WTC11 (cell line): ENCODE measurements at regions not wholly inside any gene's neighbourhood (a gene's known extent, or its start where the extent isn't known, plus 50 kb on each side); places are given as distances from the start of the nearest gene placed in this dataset.
"Not testable (repeated sequence)": the region's sequence is repeated elsewhere in the genome, so short reads cannot be mapped to it uniquely, and the experiment has no call there.

ENCODE experiments used
- EMX1 ChIP-seq: fragments of 250-450 bp; sonication (Bioruptor Pico); IDR thresholded peaks from 2 replicates; pipeline ENCODE4 v1.8.0; 2021; ENCODE audit warnings: mild to moderate bottlenecking
- JUN ChIP-seq: sonication (generic); formaldehyde crosslinking; IDR thresholded peaks from 2 replicates; pipeline ENCODE4 v1.8.0; 2023; ENCODE audit warnings: mild to moderate bottlenecking, missing genetic modification reagents
- NFE2L1 ChIP-seq: sonication (generic); formaldehyde crosslinking; IDR thresholded peaks from 2 replicates; pipeline ENCODE4 v1.8.1; 2023; ENCODE audit warnings: missing genetic modification reagents
- RELA ChIP-seq: sonication (generic); formaldehyde crosslinking; IDR thresholded peaks from 2 replicates; pipeline ENCODE4 v1.8.1; 2022; ENCODE audit warnings: missing genetic modification reagents, mild to moderate bottlenecking, borderline replicate concordance
- SP1 ChIP-seq: sonication (generic); formaldehyde crosslinking; conservative IDR thresholded peaks from 2 replicates; pipeline ENCODE4 v1.8.1; 2022; ENCODE audit warnings: missing genetic modification reagents
- TF ChIP-seq, protein P1 (sequence below): sonication (generic); formaldehyde crosslinking; IDR thresholded peaks from 2 replicates; pipeline ENCODE4 v1.8.1; 2022; ENCODE audit warnings: mild to moderate bottlenecking, moderate library complexity, missing genetic modification reagents
- TF ChIP-seq, protein P2 (sequence below): fragments of 200-600 bp; IDR thresholded peaks from 2 replicates; pipeline ENCODE4 v1.8.0; 2022; ENCODE audit warnings: antibody characterized with exemption
- TF ChIP-seq, protein P3 (sequence below): sonication (generic); formaldehyde crosslinking; IDR thresholded peaks from 2 replicates; pipeline ENCODE4 v1.8.1; 2023; ENCODE audit warnings: mild to moderate bottlenecking, missing genetic modification reagents

DNA sequence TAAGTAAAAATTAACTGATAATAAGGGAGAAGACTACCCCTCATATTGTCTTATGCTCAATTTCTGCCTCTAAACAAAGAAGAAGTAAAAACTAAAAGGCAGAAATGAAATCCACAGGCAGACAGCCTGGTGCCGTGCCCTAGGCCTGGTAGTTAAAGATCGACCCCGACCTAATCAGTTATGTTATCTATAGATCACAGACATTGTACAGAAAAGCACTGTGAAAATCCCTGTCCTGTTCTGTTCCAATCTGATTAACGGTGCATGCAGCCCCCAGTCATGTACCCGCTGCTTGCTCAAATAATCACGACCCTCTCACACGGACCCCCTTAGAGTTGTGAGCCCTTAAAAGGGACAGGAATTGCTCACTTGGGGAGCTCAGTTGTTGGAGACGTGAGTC lies 465.9 kb downstream of the TRAM1L1 start:
- TF ChIP-seq SP1, NFE2L1, JUN, RELA, EMX1 (CRISPR knock-in tag): not testable (repeated sequence)
- TF ChIP-seq, protein P1, sequence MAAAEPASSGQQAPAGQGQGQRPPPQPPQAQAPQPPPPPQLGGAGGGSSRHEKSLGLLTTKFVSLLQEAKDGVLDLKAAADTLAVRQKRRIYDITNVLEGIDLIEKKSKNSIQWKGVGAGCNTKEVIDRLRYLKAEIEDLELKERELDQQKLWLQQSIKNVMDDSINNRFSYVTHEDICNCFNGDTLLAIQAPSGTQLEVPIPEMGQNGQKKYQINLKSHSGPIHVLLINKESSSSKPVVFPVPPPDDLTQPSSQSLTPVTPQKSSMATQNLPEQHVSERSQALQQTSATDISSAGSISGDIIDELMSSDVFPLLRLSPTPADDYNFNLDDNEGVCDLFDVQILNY (CRISPR knock-in tag), result not testable (repeated sequence)
- TF ChIP-seq, protein P2, sequence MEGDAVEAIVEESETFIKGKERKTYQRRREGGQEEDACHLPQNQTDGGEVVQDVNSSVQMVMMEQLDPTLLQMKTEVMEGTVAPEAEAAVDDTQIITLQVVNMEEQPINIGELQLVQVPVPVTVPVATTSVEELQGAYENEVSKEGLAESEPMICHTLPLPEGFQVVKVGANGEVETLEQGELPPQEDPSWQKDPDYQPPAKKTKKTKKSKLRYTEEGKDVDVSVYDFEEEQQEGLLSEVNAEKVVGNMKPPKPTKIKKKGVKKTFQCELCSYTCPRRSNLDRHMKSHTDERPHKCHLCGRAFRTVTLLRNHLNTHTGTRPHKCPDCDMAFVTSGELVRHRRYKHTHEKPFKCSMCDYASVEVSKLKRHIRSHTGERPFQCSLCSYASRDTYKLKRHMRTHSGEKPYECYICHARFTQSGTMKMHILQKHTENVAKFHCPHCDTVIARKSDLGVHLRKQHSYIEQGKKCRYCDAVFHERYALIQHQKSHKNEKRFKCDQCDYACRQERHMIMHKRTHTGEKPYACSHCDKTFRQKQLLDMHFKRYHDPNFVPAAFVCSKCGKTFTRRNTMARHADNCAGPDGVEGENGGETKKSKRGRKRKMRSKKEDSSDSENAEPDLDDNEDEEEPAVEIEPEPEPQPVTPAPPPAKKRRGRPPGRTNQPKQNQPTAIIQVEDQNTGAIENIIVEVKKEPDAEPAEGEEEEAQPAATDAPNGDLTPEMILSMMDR, result not testable (repeated sequence)
- TF ChIP-seq, protein P3, sequence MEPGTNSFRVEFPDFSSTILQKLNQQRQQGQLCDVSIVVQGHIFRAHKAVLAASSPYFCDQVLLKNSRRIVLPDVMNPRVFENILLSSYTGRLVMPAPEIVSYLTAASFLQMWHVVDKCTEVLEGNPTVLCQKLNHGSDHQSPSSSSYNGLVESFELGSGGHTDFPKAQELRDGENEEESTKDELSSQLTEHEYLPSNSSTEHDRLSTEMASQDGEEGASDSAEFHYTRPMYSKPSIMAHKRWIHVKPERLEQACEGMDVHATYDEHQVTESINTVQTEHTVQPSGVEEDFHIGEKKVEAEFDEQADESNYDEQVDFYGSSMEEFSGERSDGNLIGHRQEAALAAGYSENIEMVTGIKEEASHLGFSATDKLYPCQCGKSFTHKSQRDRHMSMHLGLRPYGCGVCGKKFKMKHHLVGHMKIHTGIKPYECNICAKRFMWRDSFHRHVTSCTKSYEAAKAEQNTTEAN (CRISPR knock-in tag), result not testable (repeated sequence)
